Gastrocnemius medialis (tissue), 4 donors: ENCODE measurements at regions not wholly inside any gene's neighbourhood (a gene's known extent, or its start where the extent isn't known, plus 50 kb on each side); places are given as distances from the start of the nearest gene placed in this dataset.

Experiments
- POLR2A ChIP-seq, 2 donors: fragments of 450-650 bp; IDR thresholded peaks; one replicate each; pipeline ENCODE4 v1.6.1; 2017; ENCODE audit warnings: antibody characterized with exemption in 2 of 2, mild to moderate bottlenecking in 2 of 2, moderate library complexity in 2 of 2
- TF ChIP-seq, protein P1 (sequence below), 5 experiments: fragments of 450-650 bp in 3 of 5; fragments of 200-600 bp in 2 of 5; sonication (generic) in 2 of 5; IDR thresholded peaks in 4 of 5; conservative IDR thresholded peaks in 1 of 5; 1 replicate in 4 of 5; 2 replicates in 1 of 5; pipeline ENCODE4 v1.5.1; 2016 to 2019; ENCODE audit warnings: antibody characterized with exemption in 5 of 5, mild to moderate bottlenecking in 3 of 5, moderate library complexity in 3 of 5

GRCh38 chr6:147752689-147753403 lies 244.4 kb downstream of the SAMD5 start:
- TF ChIP-seq, protein P1, sequence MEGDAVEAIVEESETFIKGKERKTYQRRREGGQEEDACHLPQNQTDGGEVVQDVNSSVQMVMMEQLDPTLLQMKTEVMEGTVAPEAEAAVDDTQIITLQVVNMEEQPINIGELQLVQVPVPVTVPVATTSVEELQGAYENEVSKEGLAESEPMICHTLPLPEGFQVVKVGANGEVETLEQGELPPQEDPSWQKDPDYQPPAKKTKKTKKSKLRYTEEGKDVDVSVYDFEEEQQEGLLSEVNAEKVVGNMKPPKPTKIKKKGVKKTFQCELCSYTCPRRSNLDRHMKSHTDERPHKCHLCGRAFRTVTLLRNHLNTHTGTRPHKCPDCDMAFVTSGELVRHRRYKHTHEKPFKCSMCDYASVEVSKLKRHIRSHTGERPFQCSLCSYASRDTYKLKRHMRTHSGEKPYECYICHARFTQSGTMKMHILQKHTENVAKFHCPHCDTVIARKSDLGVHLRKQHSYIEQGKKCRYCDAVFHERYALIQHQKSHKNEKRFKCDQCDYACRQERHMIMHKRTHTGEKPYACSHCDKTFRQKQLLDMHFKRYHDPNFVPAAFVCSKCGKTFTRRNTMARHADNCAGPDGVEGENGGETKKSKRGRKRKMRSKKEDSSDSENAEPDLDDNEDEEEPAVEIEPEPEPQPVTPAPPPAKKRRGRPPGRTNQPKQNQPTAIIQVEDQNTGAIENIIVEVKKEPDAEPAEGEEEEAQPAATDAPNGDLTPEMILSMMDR (IDR thresholded peaks at IDR 0.05 in 4 of 5, conservative IDR thresholded peaks at IDR 0.05 in 1 of 5) = no peak
- no peak for TF ChIP-seq POLR2A (IDR thresholded peaks at IDR 0.05)
